NB4 (cell line): ENCODE measurements at regions not wholly inside any gene's neighbourhood (a gene's known extent, or its start where the extent isn't known, plus 50 kb on each side); places are given as distances from the start of the nearest gene placed in this dataset.

Source experiments
- CTCF ChIP-seq: IDR thresholded peaks from one replicate; pipeline ENCODE4 v1.5.1; 2012; ENCODE audit warnings: low read depth, low read length
- POLR2A ChIP-seq: IDR thresholded peaks from 2 replicates; pipeline ENCODE4 v1.6.1; 2011; ENCODE audit warnings: mild to moderate bottlenecking; ENCODE audit not compliant: insufficient read length; ENCODE audit errors: extremely low read depth

GRCh38 chr2:4753721-4754120 is 938.5 kb upstream of the SOX11 start:
- TF ChIP-seq CTCF (no peak), POLR2A (no peak)
